HTR-8/SVneo (cell line): ENCODE measurements at regions not wholly inside any gene's neighbourhood (a gene's known extent, or its start where the extent isn't known, plus 50 kb on each side); places are given as distances from the start of the nearest gene placed in this dataset.

Source experiments
- DNase-seq: peaks from one replicate; pipeline ENCODE4 v3.0.0; 2011; ENCODE audit warnings: low spot score, mixed read lengths; ENCODE audit not compliant: insufficient read length
- FAIRE-seq: peaks from 2 replicates; lab custom pipeline; 2011; peaks lifted over from hg19 to GRCh38; lab: Jason Lieb, UNC

- FAIRE-seq (no peak), DNase-seq (no peak)
These were observed 80.7 kb upstream of the LEF1 start for GRCh38 chr4:108249397-108249796.

- DNase-seq (no peak), FAIRE-seq (no peak)
These were observed 78.8 kb upstream of the LEF1 start for GRCh38 chr4:108247387-108248049.

- DNase-seq (no peak), FAIRE-seq (no peak)
These were observed 75.9 kb upstream of the LEF1 start for GRCh38 chr4:108244606-108245005.

- FAIRE-seq (no peak), DNase-seq (no peak)
These were observed 71.6 kb upstream of the LEF1 start for GRCh38 chr4:108240366-108240765.

- FAIRE-seq (no peak), DNase-seq (no peak)
These were observed 69.0 kb upstream of the LEF1 start for GRCh38 chr4:108237693-108238092.

- FAIRE-seq = no peak
- DNase-seq = no peak
These were observed 67.5 kb upstream of the LEF1 start for GRCh38 chr4:108236264-108236663.

GRCh38 chr4:108227923-108228322, 59.2 kb upstream of the LEF1 start:
- DNase-seq (no peak), FAIRE-seq (no peak)

GRCh38 chr4:108224611-108225053, 55.9 kb upstream of the LEF1 start:
- FAIRE-seq (no peak), DNase-seq (no peak)

- FAIRE-seq = no peak
These were observed 54.6 kb upstream of the LEF1 start for GRCh38 chr4:108223313-108223712.

GRCh38 chr4:108219998-108220397, 51.3 kb upstream of the LEF1 start:
- no peak for FAIRE-seq
- DNase-seq = no peak

More at GRCh38 chr4:108223313-108223712, 54.6 kb upstream of the LEF1 start:
- DNase-seq = no peak
